Stimulated activated CD4-positive, alpha-beta T cell treated with anti-CD3 and anti-CD28 coated beads, Interleukin-15, amount 100 ng/mL, for 24 hours (primary cell): ENCODE measurements at regions not wholly inside any gene's neighbourhood (a gene's known extent, or its start where the extent isn't known, plus 50 kb on each side); places are given as distances from the start of the nearest gene placed in this dataset.

Source experiments
- DNase-seq: peaks from one replicate; pipeline ENCODE4 v3.0.0-alpha.2; 2020

DNA sequence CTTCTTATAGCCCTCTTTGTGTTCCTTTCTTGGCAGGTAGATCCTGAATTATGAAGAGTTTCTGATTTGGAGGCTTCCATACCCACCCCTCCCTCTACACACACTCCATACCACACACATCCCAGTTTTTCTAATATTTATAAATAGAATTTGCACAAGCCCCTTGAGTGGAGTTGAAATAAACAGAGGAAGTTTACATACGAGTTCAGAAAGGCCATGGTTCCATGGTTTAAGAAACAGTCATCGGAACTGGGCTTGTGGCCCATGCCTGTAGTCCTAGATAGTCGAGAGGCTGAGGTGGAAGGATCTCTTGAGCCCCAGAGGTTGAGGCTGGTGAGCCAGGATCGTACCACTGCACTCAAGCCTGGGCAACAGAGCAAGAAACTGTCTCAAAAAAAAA, 62.7 kb upstream of the TANC1 start:
- no peak for DNase-seq

DNA sequence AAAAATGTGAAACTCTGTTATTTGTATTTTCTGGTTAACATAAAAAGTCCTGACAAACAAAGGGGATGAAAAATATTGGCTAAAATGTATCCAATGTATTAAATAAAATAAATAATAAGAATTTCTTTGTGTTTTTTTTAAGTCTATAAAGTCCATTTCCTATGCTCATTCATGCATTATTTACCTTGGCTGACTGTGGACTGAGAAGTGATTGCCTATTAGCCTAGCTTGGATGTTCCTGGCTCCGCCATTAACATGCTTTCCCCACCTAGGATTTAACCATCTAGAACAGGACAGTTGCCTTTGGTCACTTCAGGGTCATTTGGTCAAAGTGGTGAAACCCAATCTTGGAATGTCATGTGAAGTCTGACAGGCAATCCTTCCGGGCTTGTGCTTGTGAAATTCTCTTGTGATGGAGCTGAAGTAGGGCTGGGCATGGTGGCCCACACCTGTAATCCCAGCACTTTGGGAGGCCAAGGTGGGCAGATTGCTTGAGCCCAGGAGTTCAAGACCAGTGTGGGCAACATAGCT, 60.4 kb upstream of the TANC1 start:
- DNase-seq: no peak

DNA sequence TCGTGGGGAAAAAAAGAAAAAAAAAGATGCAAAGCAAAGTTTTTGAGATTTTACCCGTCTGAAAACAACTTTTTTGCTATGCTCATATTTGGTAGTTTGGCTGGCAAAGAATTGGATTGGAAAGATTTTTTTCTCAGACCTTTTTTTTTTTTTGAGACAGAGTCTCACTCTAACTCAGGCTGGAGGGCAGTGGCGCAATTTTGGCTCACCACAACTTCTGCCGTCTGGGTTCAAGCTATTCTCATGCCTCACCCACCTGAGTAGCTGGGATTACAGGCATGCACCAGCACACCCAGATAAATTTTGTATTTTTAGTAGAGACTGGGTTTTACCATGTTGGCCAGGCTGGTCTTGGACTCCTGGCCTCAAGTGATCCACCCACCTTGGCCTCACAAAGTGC, 56.3 kb upstream of the TANC1 start:
- no peak for DNase-seq

DNA sequence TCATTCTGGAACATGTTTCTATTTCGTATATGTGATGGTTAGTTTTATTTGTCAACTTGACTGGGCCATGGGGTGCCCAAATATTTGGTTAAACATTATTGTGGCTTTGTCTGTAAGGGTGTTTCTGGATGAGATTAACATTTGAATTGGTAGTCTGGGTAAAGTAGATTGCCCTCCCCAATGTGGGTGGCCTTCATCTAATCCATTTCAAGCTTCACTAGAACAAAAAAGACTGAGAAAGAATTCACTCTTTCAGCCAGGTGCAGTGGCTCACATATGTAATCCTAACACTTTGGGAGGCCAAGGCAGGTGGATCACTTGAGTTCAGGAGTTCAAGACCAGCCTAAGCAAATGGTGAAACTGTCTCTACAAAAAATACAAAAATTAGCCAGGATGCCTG, 55.7 kb upstream of the TANC1 start:
- no peak for DNase-seq

DNA sequence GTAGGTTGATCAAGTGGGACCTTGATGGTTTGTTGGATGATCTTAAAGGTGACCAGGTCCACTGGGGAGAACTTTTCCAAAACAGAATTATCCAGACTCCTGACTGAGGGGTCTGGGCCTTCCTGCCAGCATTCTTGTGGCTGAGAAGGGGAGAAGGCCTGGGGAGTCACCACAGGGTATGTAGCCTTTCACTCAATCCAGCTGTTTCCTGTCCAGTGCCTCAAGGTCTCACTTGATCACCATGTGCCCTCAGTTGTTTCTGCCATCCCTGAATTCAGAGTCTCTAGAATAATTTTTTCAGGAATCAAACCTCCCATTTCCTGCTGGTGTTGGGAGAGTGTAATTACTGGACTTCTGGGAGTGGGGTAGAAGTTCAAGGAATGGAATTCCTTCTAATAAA, 54.4 kb upstream of the TANC1 start:
- no peak for DNase-seq

DNA sequence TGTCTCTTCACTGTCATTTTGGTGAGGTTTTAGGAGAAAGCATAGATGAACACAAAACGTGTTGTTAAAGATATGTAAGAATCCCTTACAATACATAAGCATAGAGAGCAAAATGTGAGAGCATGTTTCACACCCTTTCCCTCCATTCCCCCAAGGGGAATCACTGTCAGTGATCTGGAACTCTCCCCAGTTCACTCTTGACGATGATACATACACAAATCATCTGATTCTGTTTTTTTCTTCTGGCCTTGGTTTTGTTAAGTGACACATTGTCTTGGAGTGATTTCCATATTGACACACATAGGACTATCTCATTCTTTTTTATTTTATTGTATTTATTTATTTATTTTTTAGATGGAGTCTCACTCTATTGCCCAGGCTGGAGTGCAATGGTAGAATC, 53.7 kb upstream of the TANC1 start:
- no peak for DNase-seq

DNA sequence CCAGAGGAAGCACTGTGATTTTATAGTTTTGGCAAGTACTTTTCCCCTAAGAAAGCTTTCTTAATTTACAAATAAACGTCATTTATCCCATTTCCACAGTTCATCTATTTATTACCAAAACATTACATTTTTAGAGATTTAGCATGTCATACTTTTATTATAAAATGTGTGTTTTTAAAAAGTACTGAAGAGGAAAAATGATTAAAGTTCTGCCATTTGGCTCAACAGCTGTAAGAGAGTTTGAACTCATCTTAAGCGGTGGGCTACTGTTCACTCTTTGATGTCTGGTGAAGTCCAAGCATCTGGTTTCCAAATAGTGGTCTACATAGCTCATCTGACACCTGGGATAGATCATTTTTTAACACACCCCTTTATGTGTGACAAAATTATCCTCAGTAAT, 51.3 kb upstream of the TANC1 start:
- no peak for DNase-seq

DNA sequence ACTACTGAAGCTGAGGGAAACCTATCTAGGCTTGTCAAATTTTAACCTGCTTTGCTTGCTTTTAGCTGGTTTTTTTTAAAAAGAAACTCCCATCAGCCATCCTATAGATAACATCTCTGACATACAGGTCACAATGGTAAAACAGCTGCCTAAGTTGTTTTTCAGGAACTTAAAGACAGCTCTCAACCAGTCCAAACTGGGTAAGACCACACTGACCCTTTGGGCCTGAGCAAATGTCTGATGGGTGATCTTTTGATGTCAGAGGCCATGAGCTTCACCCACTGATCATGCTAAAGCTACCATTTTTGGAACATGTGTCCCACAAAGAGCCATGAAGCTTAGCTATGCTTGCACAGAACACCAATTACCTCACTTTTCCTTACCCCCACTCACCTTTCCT, 50.0 kb upstream of the TANC1 start:
- DNase-seq: no peak
